HCT116 (cell line): ENCODE measurements at regions not wholly inside any gene's neighbourhood (a gene's known extent, or its start where the extent isn't known, plus 50 kb on each side); places are given as distances from the start of the nearest gene placed in this dataset.
A peak's percentile ranks its signal among the peaks of the same experiment; 100 is the strongest.

Source experiments
- ATAC-seq: fragments of 200-7000 bp; cut with Tn5 transposase; 2 replicates; pipeline ENCODE4 v1.9.1; 2020; ENCODE audit warnings: mild to moderate bottlenecking, moderate library complexity
- BruUV-seq: library from RNA; stranded (reverse); fragments of 400-500 nt; replicated peaks from 2 replicates; lab custom pipeline; 2021; lab: Mats Ljungman, UMichigan
- CTCF ChIA-PET: fragments of 300-600 bp; sonication (Branson Sonifier 250); formaldehyde crosslinking; loops from one replicate; lab custom pipeline; 2021; ENCODE audit warnings: antibody characterized with exemption; lab: Charles Lee
- POLR2A ChIA-PET: fragments of 300-600, 350-600 bp; sonication (Branson Sonifier 250); formaldehyde crosslinking; loops from one replicate; lab custom pipeline; 2021; ENCODE audit warnings: antibody characterized with exemption; lab: Charles Lee
- RAD21 ChIA-PET, 2 experiments: fragments of 300-600 bp; sonication (Branson Sonifier 250); formaldehyde crosslinking; loops; one replicate each; lab custom pipeline; 2023; ENCODE audit warnings: low total read pairs in 2 of 2; ENCODE audit not compliant: uncharacterized antibody in 2 of 2, unreplicated experiment in 2 of 2, low non-redundant PET in 1 of 2; lab: Charles Lee
- DNase-seq: peaks from one replicate; pipeline ENCODE4 v3.0.0-alpha.2; 2010; ENCODE audit warnings: low read depth, low spot score
- H2AFZ ChIP-seq: fragments of 200-600 bp; shearing (Covaris generic), sonication (generic); 2 replicates; pipeline ENCODE4 v1.6.1; 2017; ENCODE audit warnings: low read depth, mixed run types, mixed read lengths, antibody characterized with exemption, low read length; ENCODE audit not compliant: poor library complexity, severe bottlenecking
- H3K27ac ChIP-seq: 2 replicates; pipeline ENCODE4 v1.5.1; 2012; ENCODE audit warnings: low read depth, low read length
- H3K27me3 ChIP-seq: fragments of 200-600 bp; sonication (generic); 2 replicates; pipeline ENCODE4 v1.6.1; 2016; ENCODE audit warnings: mixed run types, low read length, mixed read lengths; ENCODE audit not compliant: insufficient read depth
- H3K36me3 ChIP-seq, 2 experiments: fragments of 200-500 bp in 1 of 2; fragments of 200-600 bp in 1 of 2; sonication (Bioruptor generic) in 1 of 2; sonication (generic) in 1 of 2; 2 replicates each; pipeline versions ENCODE4 v1.5.1 to v1.6.1; 2014 to 2016; ENCODE audit warnings: low read length in 2 of 2, inconsistent platforms in 1 of 2, mixed read lengths in 1 of 2, mixed run types in 1 of 2; ENCODE audit not compliant: insufficient read depth in 2 of 2, control insufficient read depth in 1 of 2
- H3K4me1 ChIP-seq, 2 experiments: fragments of 200-600 bp in 1 of 2; sonication (generic) in 1 of 2; 2 replicates each; pipeline versions ENCODE4 v1.5.1 to v1.6.1; 2012 to 2017; ENCODE audit warnings: low read length in 2 of 2, inconsistent platforms in 1 of 2, mild to moderate bottlenecking in 1 of 2, mixed read lengths in 1 of 2, mixed run types in 1 of 2, moderate library complexity in 1 of 2; ENCODE audit not compliant: insufficient read depth in 2 of 2, control insufficient read depth in 1 of 2
- H3K4me2 ChIP-seq: fragments of 200-600 bp; sonication (generic); 2 replicates; pipeline ENCODE4 v1.6.1; 2017; ENCODE audit warnings: mixed run types, low read length, mixed read lengths
- H3K4me3 ChIP-seq, 2 experiments: fragments of 200-600 bp in 1 of 2; sonication (generic) in 1 of 2; replicated peaks in 1 of 2; 2 replicates each; pipeline ENCODE4 v1.5.1; 2011 to 2016; ENCODE audit warnings: low read length in 2 of 2, control low read depth in 1 of 2, low read depth in 1 of 2, mild to moderate bottlenecking in 1 of 2, mixed read lengths in 1 of 2, mixed run types in 1 of 2
- H3K79me2 ChIP-seq: fragments of 200-600 bp; sonication (generic); 2 replicates; pipeline ENCODE4 v1.6.1; 2017; ENCODE audit warnings: mild to moderate bottlenecking, mixed run types, low read length, moderate library complexity, mixed read lengths; ENCODE audit not compliant: insufficient read depth
- H3K9ac ChIP-seq: fragments of 200-600 bp; sonication (generic); 2 replicates; pipeline ENCODE4 v1.6.1; 2016; ENCODE audit warnings: low read length, mixed read lengths
- H3K9me2 ChIP-seq: fragments of 200-600 bp; sonication (generic), shearing (Covaris generic); 2 replicates; pipeline ENCODE4 v1.6.1; 2017; ENCODE audit warnings: mixed run types, mild to moderate bottlenecking, moderate library complexity; ENCODE audit not compliant: insufficient read depth
- H3K9me3 ChIP-seq, 2 experiments: fragments of 200-500 bp in 1 of 2; fragments of 200-600 bp in 1 of 2; sonication (Bioruptor generic) in 1 of 2; sonication (generic) in 1 of 2; 2 replicates each; pipeline ENCODE4 v1.6.1; 2014 to 2017; ENCODE audit warnings: low read length in 2 of 2, mixed read lengths in 2 of 2, inconsistent platforms in 1 of 2, low read depth in 1 of 2, mild to moderate bottlenecking in 1 of 2, mixed run types in 1 of 2, moderate library complexity in 1 of 2; ENCODE audit not compliant: control insufficient read depth in 1 of 2, insufficient read depth in 1 of 2
- H4K20me1 ChIP-seq: fragments of 200-600 bp; sonication (generic), shearing (Covaris generic); 2 replicates; pipeline ENCODE4 v1.6.1; 2017; ENCODE audit warnings: mixed run types, mild to moderate bottlenecking, moderate library complexity; ENCODE audit not compliant: insufficient read depth
- CEBPB ChIP-seq: IDR thresholded peaks from 2 replicates; pipeline ENCODE4 v1.6.1; 2012; ENCODE audit warnings: low read depth
- EGR1 ChIP-seq: IDR thresholded peaks from 2 replicates; pipeline ENCODE4 v1.6.1; 2012; ENCODE audit warnings: low read depth
- EZH2 ChIP-seq: fragments of 200-600 bp; sonication (generic); IDR thresholded peaks from 2 replicates; pipeline ENCODE4 v1.6.1; 2017; ENCODE audit warnings: antibody characterized with exemption, mixed run types
- EZH2phosphoT487 ChIP-seq: fragments of 200-600 bp; IDR thresholded peaks from 2 replicates; pipeline ENCODE4 v1.6.1; 2018; ENCODE audit warnings: antibody characterized with exemption, borderline replicate concordance
- FOSL1 ChIP-seq: IDR thresholded peaks from 2 replicates; pipeline ENCODE4 v1.6.1; 2012; ENCODE audit warnings: low read depth
- JUND ChIP-seq: IDR thresholded peaks from 2 replicates; pipeline ENCODE4 v1.6.1; 2012
- POLR2A ChIP-seq: IDR thresholded peaks from 2 replicates; pipeline ENCODE4 v1.7.0; 2011; ENCODE audit warnings: borderline replicate concordance; ENCODE audit not compliant: insufficient read depth, insufficient read length; ENCODE audit errors: extremely low read depth
- POLR2AphosphoS5 ChIP-seq: IDR thresholded peaks from 2 replicates; pipeline ENCODE4 v1.6.1; 2011; ENCODE audit warnings: mild to moderate bottlenecking, low read depth, low read length, moderate library complexity
- REST ChIP-seq: IDR thresholded peaks from 2 replicates; pipeline ENCODE4 v1.6.1; 2012; ENCODE audit warnings: low read depth
- SP1 ChIP-seq: IDR thresholded peaks from 2 replicates; pipeline ENCODE4 v1.6.1; 2012; ENCODE audit warnings: low read depth
- SRF ChIP-seq: IDR thresholded peaks from 2 replicates; pipeline ENCODE4 v1.6.1; 2012; ENCODE audit warnings: low read depth
- TCF7L2 ChIP-seq: IDR thresholded peaks from 2 replicates; pipeline ENCODE4 v1.7.0; 2011; ENCODE audit warnings: borderline replicate concordance, inconsistent platforms; ENCODE audit not compliant: insufficient read depth, insufficient read length; ENCODE audit errors: extremely low read depth
- YY1 ChIP-seq: IDR thresholded peaks from 2 replicates; pipeline ENCODE4 v1.6.1; 2011; ENCODE audit warnings: low read length, low read depth, moderate library complexity, mild to moderate bottlenecking; ENCODE audit not compliant: insufficient replicate concordance; ENCODE audit errors: extremely low read depth
- ZBTB33 ChIP-seq: IDR thresholded peaks from 2 replicates; pipeline ENCODE4 v1.6.1; 2011; ENCODE audit warnings: mild to moderate bottlenecking, low read length, moderate library complexity; ENCODE audit not compliant: insufficient replicate concordance; ENCODE audit errors: extremely low read depth
- ZFX ChIP-seq: fragments of 450-650 bp; IDR thresholded peaks from 2 replicates; pipeline ENCODE4 v1.6.1; 2017
- intact Hi-C: fragments of 100-400 bp; cut with micrococcal nuclease; formaldehyde crosslinking; loops from 2 replicates; pipeline ENCODE4 v1.10.0; 2022

- Histone ChIP-seq H3K36me3 (no peaks in the 10 kb centered on the region), H2AFZ (no peak overlapping the region), H3K4me3 (no peak overlapping the region), H3K9me3 (no peaks in the 10 kb centered on the region), H3K4me1 (peaks cover 12 to 13% of the 10 kb centered on the region in 2 experiments), H3K9ac (no peak overlapping the region), H3K27ac (no peak overlapping the region), H3K4me2 (peak overlapping the region; percentile 19), H3K27me3 (no peaks in the 10 kb centered on the region), H4K20me1 (no peaks in the 10 kb centered on the region), H3K9me2 (no peaks in the 10 kb centered on the region), H3K79me2 (no peaks in the 10 kb centered on the region)
- intact Hi-C loops, result no loop called here
- DNase-seq (no peak), ATAC-seq (0 out of 2 replicates have a peak, but pooled peaks have one; percentile 36)
- ChIA-PET RAD21 (no interaction called here), POLR2A (no interaction called here), CTCF (no interaction called here)
- no TSS peak for BruUV-seq
- TF ChIP-seq SP1, result 0 out of 2 replicates have a peak, but pooled peaks have one; percentile 21
- no peak for TF ChIP-seq FOSL1
These were observed 200.3 kb downstream of the KTN1 start for GRCh38 chr14:55780156-55780946.

- Histone ChIP-seq H3K4me3 (no peak overlapping the region), H3K36me3 (no peaks in the 10 kb centered on the region), H3K4me2 (peak overlapping the region; percentile 19; the same call in 1 of the 2 replicates), H2AFZ (no peak overlapping the region), H3K9me2 (no peaks in the 10 kb centered on the region), H3K79me2 (no peaks in the 10 kb centered on the region), H3K27ac (no peak overlapping the region), H3K27me3 (no peaks in the 10 kb centered on the region), H3K9ac (no peak overlapping the region), H4K20me1 (no peaks in the 10 kb centered on the region), H3K4me1 (peaks cover 12 to 13% of the 10 kb centered on the region in 2 experiments), H3K9me3 (no peaks in the 10 kb centered on the region)
- CTCF ChIA-PET, result no interaction called here
- POLR2A ChIA-PET, result no interaction called here
- TF ChIP-seq TCF7L2, result no peak
- no peak for TF ChIP-seq REST
- TF ChIP-seq ZBTB33, result no peak
- no peak for TF ChIP-seq EZH2phosphoT487
- no peak for TF ChIP-seq POLR2AphosphoS5
- no peak for TF ChIP-seq YY1
- no peak for TF ChIP-seq EZH2
- TF ChIP-seq ZFX, result no peak
- TF ChIP-seq JUND, result no peak
- no peak for TF ChIP-seq POLR2A
- no peak for TF ChIP-seq SRF
- TF ChIP-seq CEBPB, result no peak
- no peak for TF ChIP-seq EGR1
- TF ChIP-seq FOSL1, result no peak
- RAD21 ChIA-PET, result no interaction called here
- no peak for DNase-seq
- no TSS peak for BruUV-seq
- no peak for ATAC-seq
- intact Hi-C loops, result no loop called here
These were observed 201.0 kb downstream of the KTN1 start for GRCh38 chr14:55781046-55781445.
